ENCODE measurements at regions not wholly inside any gene's neighbourhood (a gene's known extent, or its start where the extent isn't known, plus 50 kb on each side); places are given as distances from the start of the nearest gene placed in this dataset.
"Not testable (repeated sequence)": the region's sequence is repeated elsewhere in the genome, so short reads cannot be mapped to it uniquely, and the experiment has no call there.

- DNase-seq; H3K27ac Mint-ChIP-seq; ATAC-seq; H3K27me3 Mint-ChIP-seq; H3K4me1 Mint-ChIP-seq; H3K36me3 Mint-ChIP-seq; CTCF ChIA-PET; H3K4me3 Mint-ChIP-seq; H3K9me3 Mint-ChIP-seq (ENCODE audit: low read depth): not testable (repeated sequence)
Measured at GRCh38 chr1:207196135-207196534, 92.1 kb downstream of the C4BPA start.

- DNase-seq; ATAC-seq; H3K9me3 Mint-ChIP-seq (ENCODE audit: low read depth); H3K36me3 Mint-ChIP-seq; CTCF ChIA-PET; H3K27ac Mint-ChIP-seq; H3K27me3 Mint-ChIP-seq; H3K4me3 Mint-ChIP-seq; H3K4me1 Mint-ChIP-seq: not testable (repeated sequence)
Measured at GRCh38 chr1:207201534-207201933, 97.5 kb downstream of the C4BPA start.

- Mint-ChIP-seq H3K4me3 (no peak overlapping the region), H3K27me3 (peaks cover 4% of the 10 kb centered on the region), H3K4me1 (peaks cover 2% of the 10 kb centered on the region), H3K27ac (no peak overlapping the region), H3K36me3 (peaks cover 4% of the 10 kb centered on the region), H3K9me3 (ENCODE audit: low read depth) (peaks cover 10% of the 10 kb centered on the region)
- CTCF ChIA-PET = no interaction called here
- no peak for ATAC-seq
- no peak for DNase-seq
Measured at GRCh38 chr1:207202480-207202879, 98.4 kb downstream of the C4BPA start.

GRCh38 chr1:207203541-207203940 lies 99.5 kb downstream of the C4BPA start:
- no peak overlapping the region for H3K27ac Mint-ChIP-seq
- peaks cover 4% of the 10 kb centered on the region for H3K36me3 Mint-ChIP-seq
- ATAC-seq = no peak
- H3K27me3 Mint-ChIP-seq = peaks cover 4% of the 10 kb centered on the region
- DNase-seq = no peak
- CTCF ChIA-PET = no interaction called here
- no peak overlapping the region for H3K4me3 Mint-ChIP-seq
- H3K9me3 Mint-ChIP-seq (ENCODE audit: low read depth) = peaks cover 13% of the 10 kb centered on the region
- peaks cover 2% of the 10 kb centered on the region for H3K4me1 Mint-ChIP-seq

- CTCF ChIA-PET = no interaction called here
- Mint-ChIP-seq H3K27me3 (peaks cover 4% of the 10 kb centered on the region), H3K4me1 (peaks cover 2% of the 10 kb centered on the region), H3K27ac (no peak overlapping the region), H3K4me3 (no peak overlapping the region), H3K36me3 (peaks cover 4% of the 10 kb centered on the region), H3K9me3 (ENCODE audit: low read depth) (peaks cover 13% of the 10 kb centered on the region)
- ATAC-seq (no peak), DNase-seq (no peak)
Measured at GRCh38 chr1:207205614-207206061, 101.6 kb downstream of the C4BPA start.

GRCh38 chr1:207208691-207209090 lies 104.7 kb downstream of the C4BPA start:
- H3K4me1 Mint-ChIP-seq, ATAC-seq, H3K27ac Mint-ChIP-seq, H3K4me3 Mint-ChIP-seq, H3K36me3 Mint-ChIP-seq, H3K27me3 Mint-ChIP-seq, CTCF ChIA-PET, DNase-seq: not testable (repeated sequence)
- peaks cover 13% of the 10 kb centered on the region for H3K9me3 Mint-ChIP-seq (ENCODE audit: low read depth)

- DNase-seq (no peak), ATAC-seq (no peak)
- Mint-ChIP-seq H3K4me3 (no peak overlapping the region), H3K4me1 (peaks cover 7% of the 10 kb centered on the region), H3K27me3 (no peaks in the 10 kb centered on the region), H3K27ac (no peak overlapping the region), H3K9me3 (ENCODE audit: low read depth) (peaks cover 7% of the 10 kb centered on the region), H3K36me3 (peaks cover 2% of the 10 kb centered on the region)
- CTCF ChIA-PET = no interaction called here
Measured at GRCh38 chr1:207214453-207214852, 107.0 kb upstream of the CD55 start.

GRCh38 chr1:207217778-207218511 lies 103.5 kb upstream of the CD55 start:
- no peaks in the 10 kb centered on the region for H3K27me3 Mint-ChIP-seq
- CTCF ChIA-PET = no interaction called here
- peaks cover 7% of the 10 kb centered on the region for H3K4me1 Mint-ChIP-seq

GRCh38 chr1:207218512-207219362 lies 102.7 kb upstream of the CD55 start:
- CTCF ChIA-PET = no interaction called here

More at GRCh38 chr1:207217778-207218511, 103.5 kb upstream of the CD55 start:
- no peak for DNase-seq
- no peak for ATAC-seq
- Mint-ChIP-seq H3K9me3 (ENCODE audit: low read depth) (peaks cover 7% of the 10 kb centered on the region), H3K27ac (no peak overlapping the region), H3K36me3 (peaks cover 2% of the 10 kb centered on the region), H3K4me3 (no peak overlapping the region)

GRCh38 chr1:207219979-207220889 lies 101.2 kb upstream of the CD55 start:
- Mint-ChIP-seq H3K9me3 (ENCODE audit: low read depth) (no peaks in the 10 kb centered on the region), H3K36me3 (no peaks in the 10 kb centered on the region), H3K27me3 (no peaks in the 10 kb centered on the region), H3K4me1 (peaks cover 7% of the 10 kb centered on the region), H3K27ac (no peak overlapping the region), H3K4me3 (no peak overlapping the region)
- DNase-seq = no peak
- no peak for ATAC-seq
- CTCF ChIA-PET = no interaction called here

More at GRCh38 chr1:207218512-207219362, 102.7 kb upstream of the CD55 start:
- Mint-ChIP-seq H3K4me3 (no peak overlapping the region), H3K27me3 (no peaks in the 10 kb centered on the region), H3K4me1 (peaks cover 7% of the 10 kb centered on the region), H3K36me3 (peaks cover 2% of the 10 kb centered on the region), H3K27ac (no peak overlapping the region), H3K9me3 (ENCODE audit: low read depth) (peaks cover 7% of the 10 kb centered on the region)
- ATAC-seq (no peak), DNase-seq (no peak)

GRCh38 chr1:207221934-207222351 lies 99.5 kb upstream of the CD55 start:
- Mint-ChIP-seq H3K36me3 (no peaks in the 10 kb centered on the region), H3K27ac (no peak overlapping the region), H3K4me1 (peaks cover 7% of the 10 kb centered on the region), H3K9me3 (ENCODE audit: low read depth) (no peaks in the 10 kb centered on the region), H3K4me3 (no peak overlapping the region), H3K27me3 (no peaks in the 10 kb centered on the region)
- CTCF ChIA-PET = no interaction called here
- ATAC-seq (no peak), DNase-seq (no peak)

GRCh38 chr1:207223162-207223561 lies 98.3 kb upstream of the CD55 start:
- H3K9me3 Mint-ChIP-seq (ENCODE audit: low read depth) = no peaks in the 10 kb centered on the region
- DNase-seq (no peak), ATAC-seq (no peak)
- no peaks in the 10 kb centered on the region for H3K27me3 Mint-ChIP-seq
- CTCF ChIA-PET = no interaction called here
- H3K4me3 Mint-ChIP-seq = no peak overlapping the region
- peaks cover 5% of the 10 kb centered on the region for H3K4me1 Mint-ChIP-seq
- H3K27ac Mint-ChIP-seq = no peak overlapping the region
- no peaks in the 10 kb centered on the region for H3K36me3 Mint-ChIP-seq

GRCh38 chr1:207224666-207225065 lies 96.8 kb upstream of the CD55 start:
- ATAC-seq = no peak
- Mint-ChIP-seq H3K4me3 (no peak overlapping the region), H3K27me3 (peaks cover 2% of the 10 kb centered on the region), H3K4me1 (no peaks in the 10 kb centered on the region), H3K27ac (no peak overlapping the region), H3K9me3 (ENCODE audit: low read depth) (no peaks in the 10 kb centered on the region), H3K36me3 (no peaks in the 10 kb centered on the region)
- CTCF ChIA-PET = no interaction called here
- no peak for DNase-seq
